ENCODE measurements at regions not wholly inside any gene's neighbourhood (a gene's known extent, or its start where the extent isn't known, plus 50 kb on each side); places are given as distances from the start of the nearest gene placed in this dataset.

GRCh38 chr14:71526388-71526787, 405.8 kb upstream of the RGS6 start (continued):
- TF ChIP-seq MLX (CRISPR knock-in tag; IDR thresholded peaks at IDR 0.05) (no peak), ZBTB43 (CRISPR knock-in tag; IDR thresholded peaks at IDR 0.05) (no peak), ZNF281 (CRISPR knock-in tag; IDR thresholded peaks at IDR 0.05) (no peak)

GRCh38 chr14:71527838-71528237, 404.4 kb upstream of the RGS6 start:
- DNase-seq (ENCODE audit: low spot score), result no peak
- Mint-ChIP-seq H3K27ac (no peak overlapping the region), H3K4me3 (no peak overlapping the region), H3K4me1 (peaks cover 19% of the 10 kb centered on the region), H3K9me3 (no peaks in the 10 kb centered on the region), H3K36me3 (peaks cover 13% of the 10 kb centered on the region), H3K27me3 (ENCODE audit: low read depth) (no peaks in the 10 kb centered on the region)
- TF ChIP-seq NR1H2 (CRISPR knock-in tag; IDR thresholded peaks at IDR 0.05), result no peak
- no peak for TF ChIP-seq ATF3 (CRISPR knock-in tag; conservative IDR thresholded peaks at IDR 0.05)
- TF ChIP-seq SOX15 (CRISPR knock-in tag; IDR thresholded peaks at IDR 0.05), result no peak
- TF ChIP-seq ELF4 (CRISPR knock-in tag; IDR thresholded peaks at IDR 0.05; ENCODE audit: low read depth), result no peak
- TF ChIP-seq ZNF138 (CRISPR knock-in tag; conservative IDR thresholded peaks at IDR 0.05), result no peak
- TF ChIP-seq ZNF416 (CRISPR knock-in tag; IDR thresholded peaks at IDR 0.05), result no peak
- TF ChIP-seq CTCF (IDR thresholded peaks at IDR 0.05), result no peak
- no peak for TF ChIP-seq AFF4 (CRISPR knock-in tag; IDR thresholded peaks at IDR 0.05; ENCODE audit: borderline replicate concordance)
- TF ChIP-seq USF1 (CRISPR knock-in tag; IDR thresholded peaks at IDR 0.05), result no peak
- TF ChIP-seq JUN (CRISPR knock-in tag; IDR thresholded peaks at IDR 0.05), result no peak
- TF ChIP-seq EMX1 (CRISPR knock-in tag; IDR thresholded peaks at IDR 0.05), result no peak
- no peak for TF ChIP-seq ETV6 (CRISPR knock-in tag; IDR thresholded peaks at IDR 0.05)
- TF ChIP-seq TP53 (CRISPR knock-in tag; IDR thresholded peaks at IDR 0.05), result no peak
- TF ChIP-seq HMGA2 (CRISPR knock-in tag; IDR thresholded peaks at IDR 0.05), result no peak
- TF ChIP-seq ATF2 (CRISPR knock-in tag; IDR thresholded peaks at IDR 0.05; ENCODE audit: borderline replicate concordance, low read depth), result no peak
- POLR2A ChIA-PET, result no interaction called here
- ATAC-seq, result no peak
- CTCF ChIA-PET, result interaction anchor here (0.6 kb wide), 1 partner anchor 173 kb away, joined by 5 read pairs; no protein-coding TSS in a partner anchor

Data from WTC11 (cell line).